CD14-positive monocyte (primary cell): ENCODE measurements at regions not wholly inside any gene's neighbourhood (a gene's known extent, or its start where the extent isn't known, plus 50 kb on each side); places are given as distances from the start of the nearest gene placed in this dataset.

Source experiments
- DNase-seq, 3 donors: peaks; one replicate each; pipeline ENCODE4 v3.0.0-alpha.2; 2011 to 2022
- H2AFZ ChIP-seq: 2 replicates; pipeline ENCODE4 v1.6.0; 2012; ENCODE audit warnings: mild to moderate bottlenecking, low read depth, low read length, inconsistent platforms; ENCODE audit not compliant: insufficient read depth, poor library complexity, severe bottlenecking
- H3K27ac ChIP-seq, 2 donors: 1 replicate in 1 of 2; 2 replicates in 1 of 2; pipeline ENCODE4 v1.5.1; 2012 to 2013; ENCODE audit warnings: low read length in 2 of 2, control low read depth in 1 of 2, inconsistent platforms in 1 of 2, low read depth in 1 of 2, mild to moderate bottlenecking in 1 of 2
- H3K27me3 ChIP-seq, 2 donors: one replicate each; pipeline versions ENCODE4 v1.6.0 to v1.6.1; 2011 to 2013; ENCODE audit warnings: low read length in 2 of 2; ENCODE audit not compliant: control insufficient read depth in 2 of 2, insufficient read depth in 2 of 2
- H3K36me3 ChIP-seq, 2 donors: replicated peaks in 1 of 2; 1 replicate in 1 of 2; 2 replicates in 1 of 2; pipeline versions ENCODE4 v1.5.1 to v1.6.1; 2012 to 2013; ENCODE audit warnings: low read length in 2 of 2, control low read depth in 1 of 2, inconsistent platforms in 1 of 2, mild to moderate bottlenecking in 1 of 2; ENCODE audit not compliant: insufficient read depth in 2 of 2, control insufficient read depth in 1 of 2
- H3K4me1 ChIP-seq, 2 donors: 1 replicate in 1 of 2; 2 replicates in 1 of 2; pipeline versions ENCODE4 v1.5.1 to v1.6.1; 2012 to 2013; ENCODE audit warnings: low read length in 2 of 2, control low read depth in 1 of 2, inconsistent platforms in 1 of 2, mild to moderate bottlenecking in 1 of 2, moderate library complexity in 1 of 2; ENCODE audit not compliant: insufficient read depth in 2 of 2, control insufficient read depth in 1 of 2
- H3K4me2 ChIP-seq: replicated peaks from 2 replicates; pipeline ENCODE3; 2012; ENCODE audit warnings: low read length, moderate library complexity, mild to moderate bottlenecking; ENCODE audit not compliant: poor library complexity, severe bottlenecking; ENCODE audit errors: extremely low read depth
- H3K4me3 ChIP-seq, 3 experiments: fragments of 200-600 bp in 1 of 3; sonication (generic) in 1 of 3; replicated peaks in 1 of 3; 1 replicate in 2 of 3; 2 replicates in 1 of 3; pipeline ENCODE4 v1.5.1; 2011 to 2013; ENCODE audit warnings: low read length in 3 of 3, mild to moderate bottlenecking in 3 of 3, control low read depth in 2 of 3, low read depth in 2 of 3, inconsistent platforms in 1 of 3, moderate library complexity in 1 of 3
- H3K79me2 ChIP-seq: 2 replicates; pipeline ENCODE4 v1.6.0; 2012; ENCODE audit warnings: mild to moderate bottlenecking, control low read depth, inconsistent platforms, low read length, moderate library complexity; ENCODE audit not compliant: insufficient read depth
- H3K9ac ChIP-seq: 2 replicates; pipeline ENCODE4 v1.6.0; 2017; ENCODE audit warnings: low read length, mild to moderate bottlenecking; ENCODE audit not compliant: insufficient read depth, poor library complexity, severe bottlenecking
- H3K9me3 ChIP-seq, 2 donors: replicated peaks in 1 of 2; 1 replicate in 1 of 2; 2 replicates in 1 of 2; pipeline versions ENCODE4 v1.5.1 to v1.6.1; 2012 to 2013; ENCODE audit warnings: low read length in 2 of 2, control low read depth in 1 of 2; ENCODE audit not compliant: control insufficient read depth in 1 of 2, insufficient read depth in 1 of 2
- H4K20me1 ChIP-seq: 2 replicates; pipeline ENCODE4 v1.6.0; 2012; ENCODE audit warnings: mild to moderate bottlenecking, low read length, control low read depth, moderate library complexity; ENCODE audit not compliant: insufficient read depth
- H3K27ac Mint-ChIP-seq, 7 donors: one replicate each; pipeline ENCODE4 v1.8.0; 2020; ENCODE audit warnings: mild to moderate bottlenecking in 7 of 7, mixed read lengths in 7 of 7, moderate library complexity in 6 of 7, inconsistent platforms in 2 of 7
- H3K27me3 Mint-ChIP-seq, 3 donors: one replicate each; pipeline ENCODE4 v1.8.0; 2021 to 2022; ENCODE audit warnings: low read depth in 3 of 3, mild to moderate bottlenecking in 3 of 3, mixed read lengths in 3 of 3, moderate library complexity in 3 of 3, inconsistent platforms in 1 of 3
- H3K36me3 Mint-ChIP-seq, 2 donors: one replicate each; pipeline ENCODE4 v1.8.0; 2020; ENCODE audit warnings: mixed read lengths in 2 of 2, inconsistent platforms in 1 of 2, mild to moderate bottlenecking in 1 of 2
- H3K4me1 Mint-ChIP-seq: one replicate; pipeline ENCODE4 v1.8.0; 2020; ENCODE audit warnings: mild to moderate bottlenecking, mixed read lengths
- H3K4me3 Mint-ChIP-seq, 2 donors: one replicate each; pipeline ENCODE4 v1.8.0; 2020; ENCODE audit warnings: mild to moderate bottlenecking in 2 of 2, mixed read lengths in 2 of 2, moderate library complexity in 1 of 2
- H3K9me3 Mint-ChIP-seq, 7 donors: one replicate each; pipeline ENCODE4 v1.8.0; 2020 to 2022; ENCODE audit warnings: mixed read lengths in 7 of 7, mild to moderate bottlenecking in 6 of 7, moderate library complexity in 6 of 7, inconsistent platforms in 2 of 7
- WGBS: methylation state at CpG from one replicate; pipeline ENCODE4 v1.1.5; 2013; ENCODE audit warnings: missing lambda C conversion rate; ENCODE audit not compliant: insufficient coverage; 5-methylcytosine and 5-hydroxymethylcytosine counted together
- intact Hi-C, 2 donors: fragments of 100-400 bp; cut with micrococcal nuclease; formaldehyde crosslinking; loops; one replicate each; pipeline versions ENCODE4 v1.15.0 to v1.15.1; 2023
- TF ChIP-seq, protein P1 (sequence below): fragments of 200-600 bp; IDR thresholded peaks from one replicate; pipeline ENCODE4 v1.8.0; 2022; ENCODE audit warnings: antibody characterized with exemption, mild to moderate bottlenecking

DNA sequence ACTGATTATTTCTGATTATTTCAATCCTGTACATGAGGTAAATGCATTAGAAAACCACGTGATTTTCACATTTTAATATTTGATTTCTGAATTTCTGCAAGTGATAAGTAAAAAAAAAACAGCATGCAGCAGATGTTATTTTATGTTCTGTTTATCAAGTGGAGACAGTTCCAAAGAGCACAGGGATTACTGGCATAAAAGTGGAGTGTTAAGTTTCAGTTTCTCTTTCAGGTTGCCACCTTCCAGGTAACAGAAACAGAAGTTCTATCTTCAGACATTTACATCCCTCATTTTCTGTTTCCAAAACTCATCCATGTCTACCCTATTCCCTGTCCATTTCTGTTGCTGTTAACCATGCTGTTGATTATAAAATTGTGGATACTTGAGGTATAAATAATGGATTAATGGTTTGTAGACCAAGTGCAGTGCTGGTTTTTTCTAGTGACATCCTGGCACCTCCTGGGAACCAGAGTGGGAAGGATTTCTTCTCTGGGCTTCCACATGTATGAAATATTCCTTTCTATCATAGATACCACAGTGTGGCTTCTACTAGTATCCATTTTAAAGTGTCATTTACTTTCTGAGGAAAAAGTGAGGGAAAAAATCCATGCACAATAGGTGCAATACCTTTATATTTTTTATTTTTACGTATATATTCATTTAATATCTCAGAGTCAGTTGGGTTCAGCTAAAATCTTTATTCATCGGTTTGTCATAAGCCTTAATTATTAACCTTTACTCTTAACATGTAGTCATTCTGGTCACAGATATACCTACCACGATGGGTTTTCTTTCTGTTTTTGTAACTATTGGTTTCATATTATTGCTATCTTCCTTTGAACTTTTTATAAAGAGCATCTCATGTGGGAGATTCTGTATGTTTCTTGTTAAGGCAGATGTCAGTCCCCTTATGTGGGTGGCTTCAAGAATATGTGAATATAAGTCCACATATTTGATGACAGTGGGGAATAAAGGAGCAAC is 1010.0 kb downstream of the SQOR start:
- Histone ChIP-seq H3K79me2 (no peaks in the 10 kb centered on the region), H3K9ac (no peak overlapping the region), H3K27me3 (no peaks in the 10 kb centered on the region), H3K9me3 (peaks cover 3 to 5% of the 10 kb centered on the region in 2 donors), H3K4me1 (no peaks in the 10 kb centered on the region), H3K4me2 (no peak overlapping the region), H2AFZ (no peak overlapping the region), H4K20me1 (no peaks in the 10 kb centered on the region), H3K4me3 (no peak overlapping the region), H3K36me3 (no peaks in the 10 kb centered on the region), H3K27ac (no peak overlapping the region)
- Mint-ChIP-seq H3K27me3 (no peaks in the 10 kb centered on the region), H3K4me1 (no peaks in the 10 kb centered on the region), H3K27ac (no peak overlapping the region), H3K4me3 (no peak overlapping the region), H3K9me3 (peaks cover 0 to 6% (median 4%) of the 10 kb centered on the region in 7 donors), H3K36me3 (no peaks in the 10 kb centered on the region)
- TF ChIP-seq, protein P1, sequence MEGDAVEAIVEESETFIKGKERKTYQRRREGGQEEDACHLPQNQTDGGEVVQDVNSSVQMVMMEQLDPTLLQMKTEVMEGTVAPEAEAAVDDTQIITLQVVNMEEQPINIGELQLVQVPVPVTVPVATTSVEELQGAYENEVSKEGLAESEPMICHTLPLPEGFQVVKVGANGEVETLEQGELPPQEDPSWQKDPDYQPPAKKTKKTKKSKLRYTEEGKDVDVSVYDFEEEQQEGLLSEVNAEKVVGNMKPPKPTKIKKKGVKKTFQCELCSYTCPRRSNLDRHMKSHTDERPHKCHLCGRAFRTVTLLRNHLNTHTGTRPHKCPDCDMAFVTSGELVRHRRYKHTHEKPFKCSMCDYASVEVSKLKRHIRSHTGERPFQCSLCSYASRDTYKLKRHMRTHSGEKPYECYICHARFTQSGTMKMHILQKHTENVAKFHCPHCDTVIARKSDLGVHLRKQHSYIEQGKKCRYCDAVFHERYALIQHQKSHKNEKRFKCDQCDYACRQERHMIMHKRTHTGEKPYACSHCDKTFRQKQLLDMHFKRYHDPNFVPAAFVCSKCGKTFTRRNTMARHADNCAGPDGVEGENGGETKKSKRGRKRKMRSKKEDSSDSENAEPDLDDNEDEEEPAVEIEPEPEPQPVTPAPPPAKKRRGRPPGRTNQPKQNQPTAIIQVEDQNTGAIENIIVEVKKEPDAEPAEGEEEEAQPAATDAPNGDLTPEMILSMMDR: no peak
- DNase-seq: no peak
- intact Hi-C loops: no loop called here
- no CpG with 5 or more reads among the region's 4 CpGs for WGBS

DNA sequence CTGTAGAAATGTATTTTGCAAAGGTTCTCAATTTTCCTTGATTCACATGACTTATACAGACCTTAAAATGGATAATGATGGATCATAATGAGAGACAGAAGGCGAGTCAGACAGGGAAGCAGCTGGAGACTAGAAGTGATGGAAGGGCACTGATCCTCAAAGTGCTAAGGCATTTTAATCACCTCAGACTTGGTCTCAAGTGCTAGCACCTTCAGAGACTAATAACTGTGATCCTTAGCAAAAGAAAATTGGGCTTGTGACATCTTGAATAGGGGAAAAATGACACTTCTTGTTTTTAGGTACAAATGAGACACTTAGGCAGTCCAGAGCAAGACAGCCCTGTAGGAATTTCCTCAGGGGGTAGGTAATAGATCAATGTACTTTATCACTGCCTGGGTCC is 1011.7 kb downstream of the SQOR start:
- peaks cover 3 to 5% of the 10 kb centered on the region in 2 donors for H3K9me3 ChIP-seq
- H3K27me3 ChIP-seq: no peaks in the 10 kb centered on the region
- WGBS: 71% methylated on average over 1 of the region's 1 CpG
- TF ChIP-seq, protein P1: no peak
- H3K4me1 ChIP-seq: no peaks in the 10 kb centered on the region
- H2AFZ ChIP-seq: no peak overlapping the region
- H3K9ac ChIP-seq: no peak overlapping the region
- H3K4me3 Mint-ChIP-seq: no peak overlapping the region
- H3K36me3 ChIP-seq: no peaks in the 10 kb centered on the region
- no peak for DNase-seq
- H3K4me2 ChIP-seq: no peak overlapping the region
- no peak overlapping the region for H3K4me3 ChIP-seq
- no peaks in the 10 kb centered on the region for H3K4me1 Mint-ChIP-seq
- intact Hi-C loops: no loop called here
- no peak overlapping the region for H3K27ac ChIP-seq
- peaks cover 0 to 6% (median 4%) of the 10 kb centered on the region in 7 donors for H3K9me3 Mint-ChIP-seq
- no peak overlapping the region for H3K27ac Mint-ChIP-seq
- no peaks in the 10 kb centered on the region for H3K79me2 ChIP-seq
- no peaks in the 10 kb centered on the region for H4K20me1 ChIP-seq
- H3K27me3 Mint-ChIP-seq: no peaks in the 10 kb centered on the region
- no peaks in the 10 kb centered on the region for H3K36me3 Mint-ChIP-seq
